ENCODE measurements at regions not wholly inside any gene's neighbourhood (a gene's known extent, or its start where the extent isn't known, plus 50 kb on each side); places are given as distances from the start of the nearest gene placed in this dataset.

DNA sequence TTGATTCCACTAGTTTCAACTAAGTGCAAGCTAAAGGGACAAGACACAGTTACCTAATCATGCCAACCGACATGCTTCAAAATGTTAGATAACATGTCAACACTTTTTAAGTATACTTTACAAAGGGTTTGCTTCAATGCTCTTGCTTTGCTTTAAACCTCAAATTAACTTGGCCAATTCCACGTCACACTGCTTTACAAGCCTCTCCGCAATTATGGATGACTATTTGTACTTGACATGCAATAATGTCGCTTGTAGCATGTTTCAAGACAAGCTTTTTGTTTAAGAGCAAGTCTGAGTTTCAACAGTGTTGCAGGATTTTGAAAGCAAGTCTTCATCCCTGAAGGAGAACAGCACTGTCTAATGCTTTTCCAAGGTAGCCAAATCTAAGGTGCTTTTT lies 86.9 kb downstream of the CNTN3 start:
- Histone ChIP-seq H3K4me3 (no peak overlapping the region), H3K27ac (no peak overlapping the region), H3K9me3 (no peaks in the 10 kb centered on the region), H3K36me3 (no peaks in the 10 kb centered on the region), H3K4me1 (peaks cover 0 to 1% (median 0%) of the 10 kb centered on the region in 4 donors), H3K27me3 (no peaks in the 10 kb centered on the region)
- no peak for DNase-seq (ENCODE audit: low spot score in 2 of 2)
- TF ChIP-seq EP300 (IDR thresholded peaks at IDR 0.05) = no peak
- TF ChIP-seq POLR2A (IDR thresholded peaks at IDR 0.05) = no peak
- TF ChIP-seq, protein P1, sequence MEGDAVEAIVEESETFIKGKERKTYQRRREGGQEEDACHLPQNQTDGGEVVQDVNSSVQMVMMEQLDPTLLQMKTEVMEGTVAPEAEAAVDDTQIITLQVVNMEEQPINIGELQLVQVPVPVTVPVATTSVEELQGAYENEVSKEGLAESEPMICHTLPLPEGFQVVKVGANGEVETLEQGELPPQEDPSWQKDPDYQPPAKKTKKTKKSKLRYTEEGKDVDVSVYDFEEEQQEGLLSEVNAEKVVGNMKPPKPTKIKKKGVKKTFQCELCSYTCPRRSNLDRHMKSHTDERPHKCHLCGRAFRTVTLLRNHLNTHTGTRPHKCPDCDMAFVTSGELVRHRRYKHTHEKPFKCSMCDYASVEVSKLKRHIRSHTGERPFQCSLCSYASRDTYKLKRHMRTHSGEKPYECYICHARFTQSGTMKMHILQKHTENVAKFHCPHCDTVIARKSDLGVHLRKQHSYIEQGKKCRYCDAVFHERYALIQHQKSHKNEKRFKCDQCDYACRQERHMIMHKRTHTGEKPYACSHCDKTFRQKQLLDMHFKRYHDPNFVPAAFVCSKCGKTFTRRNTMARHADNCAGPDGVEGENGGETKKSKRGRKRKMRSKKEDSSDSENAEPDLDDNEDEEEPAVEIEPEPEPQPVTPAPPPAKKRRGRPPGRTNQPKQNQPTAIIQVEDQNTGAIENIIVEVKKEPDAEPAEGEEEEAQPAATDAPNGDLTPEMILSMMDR (IDR thresholded peaks at IDR 0.05) = no peak
- 89 to 91% methylated on average over 4 of the region's 4 CpGs for WGBS, 2 donors

GRCh38 chr3:74523811-74524210 lies 90.6 kb downstream of the CNTN3 start:
- H3K27ac ChIP-seq = no peak overlapping the region
- no peaks in the 10 kb centered on the region for H3K9me3 ChIP-seq
- no peaks in the 10 kb centered on the region for H3K27me3 ChIP-seq
- 59% methylated on average over 2 of the region's 2 CpGs for WGBS, 2 donors
- no peak for DNase-seq (ENCODE audit: low spot score in 2 of 2)
- H3K4me1 ChIP-seq = no peaks in the 10 kb centered on the region
- TF ChIP-seq EP300 (IDR thresholded peaks at IDR 0.05) = no peak
- TF ChIP-seq, protein P1 (IDR thresholded peaks at IDR 0.05) = no peak
- TF ChIP-seq POLR2A (IDR thresholded peaks at IDR 0.05) = no peak
- no peaks in the 10 kb centered on the region for H3K36me3 ChIP-seq
- no peak overlapping the region for H3K4me3 ChIP-seq

DNA sequence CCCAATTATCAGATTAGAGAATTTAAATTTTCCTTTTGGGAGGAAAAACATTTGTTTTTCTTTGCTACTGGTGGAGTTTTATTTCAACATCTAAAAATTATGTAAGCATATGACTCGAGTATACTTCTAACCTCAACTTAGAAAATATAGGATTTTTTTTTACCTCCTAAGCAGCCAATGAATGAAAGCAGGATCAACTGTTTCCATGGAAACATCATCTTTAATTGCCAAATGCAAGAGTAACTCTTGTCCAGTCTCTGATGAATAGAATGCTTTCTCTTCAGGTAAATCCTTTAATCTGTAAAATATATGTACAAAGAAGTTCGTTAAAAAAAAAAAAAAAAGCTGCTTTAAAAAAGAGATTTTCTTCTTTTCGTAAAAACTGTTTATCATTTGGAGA lies 93.6 kb downstream of the CNTN3 start:
- H3K27ac ChIP-seq = no peak overlapping the region
- H3K36me3 ChIP-seq = no peaks in the 10 kb centered on the region
- no peaks in the 10 kb centered on the region for H3K27me3 ChIP-seq
- no peaks in the 10 kb centered on the region for H3K4me1 ChIP-seq
- H3K9me3 ChIP-seq = no peaks in the 10 kb centered on the region
- H3K4me3 ChIP-seq = no peak overlapping the region
- WGBS, 2 donors = 82 to 83% methylated on average over 3 of the region's 3 CpGs
- no peak for DNase-seq (ENCODE audit: low spot score in 2 of 2)
- TF ChIP-seq EP300 (IDR thresholded peaks at IDR 0.05) = no peak
- no peak for TF ChIP-seq POLR2A (IDR thresholded peaks at IDR 0.05)
- TF ChIP-seq, protein P1 (IDR thresholded peaks at IDR 0.05) = no peak

- no peak for DNase-seq (ENCODE audit: low spot score in 2 of 2)
- Histone ChIP-seq H3K27me3 (no peaks in the 10 kb centered on the region), H3K36me3 (no peaks in the 10 kb centered on the region), H3K4me1 (no peaks in the 10 kb centered on the region), H3K27ac (no peak overlapping the region), H3K4me3 (no peak overlapping the region), H3K9me3 (no peaks in the 10 kb centered on the region)
- TF ChIP-seq, protein P1 (IDR thresholded peaks at IDR 0.05) = no peak
- no peak for TF ChIP-seq POLR2A (IDR thresholded peaks at IDR 0.05)
- TF ChIP-seq EP300 (IDR thresholded peaks at IDR 0.05) = no peak
Measured at GRCh38 chr3:74518610-74519009, 95.8 kb downstream of the CNTN3 start.

DNA sequence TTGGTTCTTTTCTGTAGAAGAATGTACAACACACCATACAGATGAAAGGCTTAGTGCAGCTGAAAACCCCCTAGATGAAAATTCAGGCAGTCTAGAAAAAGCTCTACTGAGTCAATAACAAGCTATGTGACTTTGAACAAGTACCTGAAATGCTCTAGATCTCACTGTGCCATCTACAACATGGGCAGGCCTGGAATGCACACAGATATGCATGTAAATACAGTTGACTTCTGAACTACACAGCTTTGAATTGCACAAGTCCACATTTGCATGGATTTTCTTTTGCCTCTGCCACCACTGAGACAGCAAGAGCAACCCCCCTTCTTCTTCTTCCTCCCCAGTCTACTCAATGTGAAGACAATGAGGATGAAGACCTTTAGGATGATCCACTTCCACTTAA lies 98.4 kb downstream of the CNTN3 start:
- H3K36me3 ChIP-seq = no peaks in the 10 kb centered on the region
- no peaks in the 10 kb centered on the region for H3K27me3 ChIP-seq
- H3K27ac ChIP-seq = no peak overlapping the region
- no peak overlapping the region for H3K4me3 ChIP-seq
- no peaks in the 10 kb centered on the region for H3K4me1 ChIP-seq
- no peak for TF ChIP-seq POLR2A (IDR thresholded peaks at IDR 0.05)
- TF ChIP-seq EP300 (IDR thresholded peaks at IDR 0.05) = no peak
- TF ChIP-seq, protein P1 (IDR thresholded peaks at IDR 0.05) = no peak
- no peaks in the 10 kb centered on the region for H3K9me3 ChIP-seq
- no peak for DNase-seq (ENCODE audit: low spot score in 2 of 2)

Measured in tibial nerve (tissue), 4 donors.